Islet precursor cell (in vitro differentiated cells): ENCODE measurements at regions not wholly inside any gene's neighbourhood (a gene's known extent, or its start where the extent isn't known, plus 50 kb on each side); places are given as distances from the start of the nearest gene placed in this dataset.
"Not testable (repeated sequence)": the region's sequence is repeated elsewhere in the genome, so short reads cannot be mapped to it uniquely, and the experiment has no call there.

Source experiments
- DNase-seq: peaks from one replicate; pipeline ENCODE4 v3.0.0-alpha.2; 2018

- no peak for DNase-seq
These were observed 58.4 kb upstream of the WAPL start for GRCh38 chr10:86579883-86580520.

GRCh38 chr10:86580521-86580891 is 58.9 kb upstream of the WAPL start:
- no peak for DNase-seq

- no peak for DNase-seq
These were observed 62.4 kb upstream of the WAPL start for GRCh38 chr10:86583983-86584382.

- DNase-seq, result peak; percentile 86
These were observed 63.7 kb upstream of the WAPL start for GRCh38 chr10:86585037-86585929.

GRCh38 chr10:86586516-86586915 is 64.9 kb upstream of the WAPL start:
- no peak for DNase-seq

GRCh38 chr10:86588781-86589180 is 65.6 kb upstream of the OPN4 start:
- not testable (repeated sequence) for DNase-seq

- no peak for DNase-seq
These were observed 62.9 kb upstream of the OPN4 start for GRCh38 chr10:86591436-86591835.

- DNase-seq, result peak; percentile 63
These were observed 61.9 kb upstream of the OPN4 start for GRCh38 chr10:86592413-86592812.

GRCh38 chr10:86594535-86594934 is 59.8 kb upstream of the OPN4 start:
- no peak for DNase-seq

GRCh38 chr10:86595496-86595895 is 58.9 kb upstream of the OPN4 start:
- no peak for DNase-seq

GRCh38 chr10:86596266-86596665 is 58.1 kb upstream of the OPN4 start:
- no peak for DNase-seq

- no peak for DNase-seq
These were observed 57.0 kb upstream of the OPN4 start for GRCh38 chr10:86597306-86597705.

GRCh38 chr10:86598151-86598550 is 56.2 kb upstream of the OPN4 start:
- no peak for DNase-seq

GRCh38 chr10:86599041-86599440 is 55.3 kb upstream of the OPN4 start:
- no peak for DNase-seq

GRCh38 chr10:86599729-86600128 is 54.6 kb upstream of the OPN4 start:
- DNase-seq, result peak; percentile 88

- DNase-seq, result no peak
These were observed 54.1 kb upstream of the OPN4 start for GRCh38 chr10:86600296-86600695.

GRCh38 chr10:86601956-86602602 is 52.3 kb upstream of the OPN4 start:
- DNase-seq, result no peak

GRCh38 chr10:86603256-86603655 is 51.1 kb upstream of the OPN4 start:
- no peak for DNase-seq
